NOMO-1 (cell line): ENCODE measurements at regions not wholly inside any gene's neighbourhood (a gene's known extent, or its start where the extent isn't known, plus 50 kb on each side); places are given as distances from the start of the nearest gene placed in this dataset.

ENCODE experiments used
- DNase-seq, 2 experiments: peaks; one replicate each; lab custom pipeline; 2025; ENCODE audit not compliant: unreplicated experiment in 2 of 2; lab: John Stamatoyannopoulos, UW

GRCh38 chr3:73727117-73727821 is 102.5 kb upstream of the PDZRN3 start:
- DNase-seq: no peak

GRCh38 chr3:73723596-73723995 is 98.9 kb upstream of the PDZRN3 start:
- no peak for DNase-seq

- DNase-seq: no peak
Measured at GRCh38 chr3:73719861-73720260, 95.1 kb upstream of the PDZRN3 start.

GRCh38 chr3:73719413-73719851 is 94.7 kb upstream of the PDZRN3 start:
- no peak for DNase-seq

- DNase-seq: no peak
Measured at GRCh38 chr3:73718326-73719110, 93.8 kb upstream of the PDZRN3 start.

GRCh38 chr3:73716418-73716817 is 91.7 kb upstream of the PDZRN3 start:
- no peak for DNase-seq

GRCh38 chr3:73710340-73710739 is 85.6 kb upstream of the PDZRN3 start:
- no peak for DNase-seq

- DNase-seq: no peak
Measured at GRCh38 chr3:73709712-73710111, 85.0 kb upstream of the PDZRN3 start.

GRCh38 chr3:73708956-73709355 is 84.2 kb upstream of the PDZRN3 start:
- DNase-seq: no peak

GRCh38 chr3:73707772-73708171 is 83.0 kb upstream of the PDZRN3 start:
- no peak for DNase-seq

- DNase-seq: no peak
Measured at GRCh38 chr3:73706771-73707170, 82.0 kb upstream of the PDZRN3 start.

GRCh38 chr3:73705792-73706191 is 81.1 kb upstream of the PDZRN3 start:
- DNase-seq: no peak

GRCh38 chr3:73699327-73699726 is 74.6 kb upstream of the PDZRN3 start:
- DNase-seq: no peak

GRCh38 chr3:73697020-73697419 is 72.3 kb upstream of the PDZRN3 start:
- no peak for DNase-seq

- no peak for DNase-seq
Measured at GRCh38 chr3:73695841-73696240, 71.1 kb upstream of the PDZRN3 start.

- no peak for DNase-seq
Measured at GRCh38 chr3:73694983-73695757, 70.4 kb upstream of the PDZRN3 start.

GRCh38 chr3:73687106-73688004 is 62.6 kb upstream of the PDZRN3 start:
- no peak for DNase-seq

GRCh38 chr3:73685061-73685460 is 60.3 kb upstream of the PDZRN3 start:
- no peak for DNase-seq

GRCh38 chr3:73683706-73684105 is 59.0 kb upstream of the PDZRN3 start:
- no peak for DNase-seq

GRCh38 chr3:73681610-73682009 is 56.9 kb upstream of the PDZRN3 start:
- DNase-seq: no peak
